Gastroesophageal sphincter (tissue), 4 donors: ENCODE measurements at regions not wholly inside any gene's neighbourhood (a gene's known extent, or its start where the extent isn't known, plus 50 kb on each side); places are given as distances from the start of the nearest gene placed in this dataset.

Experiments
- ATAC-seq: fragments of 150-250 bp; one replicate; pipeline ENCODE4 v1.9.1; 2016; ENCODE audit warnings: mild to moderate bottlenecking, moderate library complexity
- H3K27ac ChIP-seq, 4 donors: fragments of 200-600 bp; sonication (generic) in 3 of 4; 1 replicate in 3 of 4; 2 replicates in 1 of 4; pipeline ENCODE4 v1.5.1; 2016 to 2019
- H3K27me3 ChIP-seq: fragments of 200-600 bp; sonication (generic); one replicate; pipeline ENCODE4 v1.5.1; 2019
- H3K36me3 ChIP-seq, 2 donors: fragments of 200-600 bp; sonication (generic); one replicate each; pipeline ENCODE4 v1.5.1; 2019; ENCODE audit warnings: control low read depth in 1 of 2
- H3K4me1 ChIP-seq, 3 donors: fragments of 200-600 bp; sonication (generic); 1 replicate in 2 of 3; 2 replicates in 1 of 3; pipeline ENCODE4 v1.5.1; 2016 to 2019; ENCODE audit warnings: control low read depth in 2 of 3
- H3K4me3 ChIP-seq, 2 donors: fragments of 200-600 bp; sonication (generic); one replicate each; pipeline ENCODE4 v1.5.1; 2019; ENCODE audit warnings: mild to moderate bottlenecking in 1 of 2, moderate library complexity in 1 of 2
- H3K9me3 ChIP-seq, 3 donors: fragments of 200-600 bp; sonication (generic); one replicate each; pipeline ENCODE4 v1.5.1; 2017 to 2019; ENCODE audit warnings: control low read depth in 2 of 3
- CTCF ChIP-seq, 4 experiments: fragments of 200-600 bp in 2 of 4; fragments of 450-650 bp in 2 of 4; sonication (generic) in 1 of 4; IDR thresholded peaks; one replicate each; pipeline ENCODE4 v1.5.1; 2017 to 2019; ENCODE audit warnings: antibody characterized with exemption in 4 of 4, mild to moderate bottlenecking in 2 of 4, moderate library complexity in 2 of 4
- EP300 ChIP-seq: sonication (generic); formaldehyde crosslinking; IDR thresholded peaks from one replicate; pipeline ENCODE4 v1.6.1; 2017; ENCODE audit warnings: antibody characterized with exemption, mild to moderate bottlenecking
- POLR2A ChIP-seq, 2 donors: fragments of 450-650 bp; IDR thresholded peaks; one replicate each; pipeline ENCODE4 v1.6.1; 2017; ENCODE audit warnings: antibody characterized with exemption in 2 of 2, mild to moderate bottlenecking in 2 of 2, moderate library complexity in 1 of 2
- POLR2AphosphoS5 ChIP-seq: sonication (generic); formaldehyde crosslinking; IDR thresholded peaks from one replicate; pipeline ENCODE4 v1.6.1; 2017; ENCODE audit warnings: antibody characterized with exemption
- WGBS, 2 donors: methylation state at CpG; one replicate each; pipeline ENCODE4 v1.1.5; 2018; ENCODE audit warnings: low coverage in 1 of 2; 5-methylcytosine and 5-hydroxymethylcytosine counted together

GRCh38 chr1:184260382-184260781 is 126.4 kb upstream of the C1orf21 start:
- no peak overlapping the region for H3K4me3 ChIP-seq
- H3K27ac ChIP-seq: no peak overlapping the region
- WGBS, 2 donors: no CpG with 5 or more reads among the region's 1 CpG
- no peak for ATAC-seq
- no peaks in the 10 kb centered on the region for H3K9me3 ChIP-seq
- H3K27me3 ChIP-seq: no peaks in the 10 kb centered on the region
- TF ChIP-seq CTCF (IDR thresholded peaks at IDR 0.05): no peak
- TF ChIP-seq POLR2AphosphoS5: no peak
- no peak for TF ChIP-seq EP300
- no peak for TF ChIP-seq POLR2A (IDR thresholded peaks at IDR 0.05)
- H3K36me3 ChIP-seq: no peaks in the 10 kb centered on the region
- no peaks in the 10 kb centered on the region for H3K4me1 ChIP-seq

GRCh38 chr1:184262109-184262508 is 124.7 kb upstream of the C1orf21 start:
- no peak for ATAC-seq
- Histone ChIP-seq H3K36me3 (no peaks in the 10 kb centered on the region), H3K9me3 (no peaks in the 10 kb centered on the region), H3K4me1 (no peaks in the 10 kb centered on the region), H3K27me3 (no peaks in the 10 kb centered on the region), H3K27ac (no peak overlapping the region), H3K4me3 (no peak overlapping the region)
- TF ChIP-seq CTCF (IDR thresholded peaks at IDR 0.05): no peak
- TF ChIP-seq POLR2A (IDR thresholded peaks at IDR 0.05): no peak
- TF ChIP-seq EP300: no peak
- no peak for TF ChIP-seq POLR2AphosphoS5

- H3K4me3 ChIP-seq: no peak overlapping the region
- H3K4me1 ChIP-seq: no peaks in the 10 kb centered on the region
- no peak overlapping the region for H3K27ac ChIP-seq
- H3K36me3 ChIP-seq: no peaks in the 10 kb centered on the region
- ATAC-seq: no peak
- no peaks in the 10 kb centered on the region for H3K27me3 ChIP-seq
- 81 to 90% methylated on average over 4 of the region's 4 CpGs for WGBS, 2 donors
- TF ChIP-seq POLR2AphosphoS5: no peak
- TF ChIP-seq CTCF (IDR thresholded peaks at IDR 0.05): no peak
- TF ChIP-seq EP300: no peak
- TF ChIP-seq POLR2A (IDR thresholded peaks at IDR 0.05): no peak
- no peaks in the 10 kb centered on the region for H3K9me3 ChIP-seq
These were observed 119.1 kb upstream of the C1orf21 start for GRCh38 chr1:184267747-184268146.

DNA sequence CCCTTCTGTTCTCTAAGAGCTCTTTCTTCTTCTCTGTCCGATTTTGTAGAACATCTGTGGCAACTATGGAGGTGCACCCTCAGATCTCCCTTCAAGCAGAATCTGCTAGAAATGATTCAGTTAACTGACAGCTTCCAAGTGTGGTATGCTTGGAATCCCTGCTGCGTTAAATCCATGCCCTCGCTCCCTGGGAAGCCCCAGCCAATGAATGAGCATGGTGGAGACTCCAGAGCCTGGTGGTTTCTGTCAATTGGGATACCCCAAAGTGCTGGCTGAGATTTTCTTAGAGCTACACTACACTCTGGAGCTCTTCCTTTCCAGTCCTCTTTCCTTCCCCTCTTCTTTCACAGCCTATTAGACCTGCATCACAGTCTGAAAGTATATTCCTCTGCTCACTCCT is 116.3 kb upstream of the C1orf21 start:
- Histone ChIP-seq H3K27me3 (no peaks in the 10 kb centered on the region), H3K4me3 (no peak overlapping the region), H3K9me3 (peaks cover 0 to 9% (median 0%) of the 10 kb centered on the region in 3 donors), H3K4me1 (no peaks in the 10 kb centered on the region), H3K27ac (no peak overlapping the region), H3K36me3 (no peaks in the 10 kb centered on the region)
- no peak for ATAC-seq
- WGBS, 2 donors: 60 to 83% methylated on average over 1 of the region's 3 CpGs
- TF ChIP-seq CTCF (IDR thresholded peaks at IDR 0.05): no peak
- no peak for TF ChIP-seq EP300
- no peak for TF ChIP-seq POLR2A (IDR thresholded peaks at IDR 0.05)
- TF ChIP-seq POLR2AphosphoS5: no peak

- no peak for ATAC-seq
- Histone ChIP-seq H3K27ac (no peak overlapping the region), H3K36me3 (no peaks in the 10 kb centered on the region), H3K4me3 (no peak overlapping the region), H3K27me3 (no peaks in the 10 kb centered on the region), H3K9me3 (peaks cover 0 to 9% (median 0%) of the 10 kb centered on the region in 3 donors), H3K4me1 (no peaks in the 10 kb centered on the region)
- TF ChIP-seq EP300 (no peak), POLR2A (IDR thresholded peaks at IDR 0.05) (no peak), POLR2AphosphoS5 (no peak), CTCF (IDR thresholded peaks at IDR 0.05) (no peak)
- WGBS, 2 donors: 49% methylated on average over 5 of the region's 5 CpGs
These were observed 114.5 kb upstream of the C1orf21 start for GRCh38 chr1:184272175-184272866.
